ENCODE measurements at regions not wholly inside any gene's neighbourhood (a gene's known extent, or its start where the extent isn't known, plus 50 kb on each side); places are given as distances from the start of the nearest gene placed in this dataset.

- intact Hi-C loops (cut with DNase I), result no loop called here
- DNase-seq, result no peak
- no peaks in the 10 kb centered on the region for H3K4me1 ChIP-seq (ENCODE audit: control insufficient read depth, insufficient read depth, low read length)
- no peak overlapping the region for H3K27ac ChIP-seq (ENCODE audit: low read length)
- no peak for ATAC-seq
- H3K27me3 ChIP-seq (ENCODE audit: control insufficient read depth, insufficient read depth), result no peaks in the 10 kb centered on the region
- H3K9me3 ChIP-seq (ENCODE audit: control insufficient read depth, low read length), result no peaks in the 10 kb centered on the region
- no peak overlapping the region for H3K4me3 ChIP-seq (ENCODE audit: low read length)
Measured at GRCh38 chr15:31545257-31545656, 218.6 kb downstream of the KLF13 start.

DNA sequence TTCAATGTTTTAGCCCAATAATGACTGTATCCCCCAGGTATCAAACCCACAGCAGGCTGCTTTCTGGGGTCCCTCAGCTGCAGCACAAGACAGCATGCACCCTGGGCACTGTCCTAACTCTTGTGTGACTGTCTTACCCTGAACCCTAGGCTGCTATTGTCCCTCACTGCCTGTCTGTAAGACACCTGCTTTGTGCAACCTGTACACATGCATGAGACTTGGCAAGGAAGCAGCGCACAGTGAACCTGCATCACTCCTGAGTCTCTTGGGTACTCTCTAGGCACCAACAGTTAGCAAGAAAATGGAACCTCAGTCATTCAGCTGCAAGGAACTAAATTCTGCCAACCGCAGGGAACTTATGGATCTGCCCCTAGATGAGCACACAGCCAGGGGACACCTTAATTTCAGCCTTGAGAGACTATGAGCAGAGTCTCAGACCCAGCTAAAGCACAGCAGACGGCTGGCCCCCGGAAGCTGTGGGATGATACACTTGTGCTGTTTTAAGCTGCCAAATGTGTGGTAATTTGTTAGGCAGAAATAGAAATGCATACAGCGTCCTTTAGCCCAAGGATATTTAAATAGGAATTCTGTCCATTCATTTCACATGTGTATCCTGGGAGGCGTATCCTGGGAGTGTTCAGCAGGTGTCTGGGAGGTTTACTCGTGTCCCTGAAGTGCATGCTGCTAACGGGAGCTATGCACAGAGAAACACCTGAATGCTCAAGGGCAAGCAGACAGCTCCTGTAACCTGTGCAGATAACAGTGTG is 223.8 kb downstream of the KLF13 start:
- Histone ChIP-seq H3K27me3 (ENCODE audit: control insufficient read depth, insufficient read depth) (no peaks in the 10 kb centered on the region), H3K4me1 (ENCODE audit: control insufficient read depth, insufficient read depth, low read length) (peaks cover 4% of the 10 kb centered on the region), H3K27ac (ENCODE audit: low read length) (no peak overlapping the region), H3K4me3 (ENCODE audit: low read length) (no peak overlapping the region), H3K9me3 (ENCODE audit: control insufficient read depth, low read length) (no peaks in the 10 kb centered on the region)
- ATAC-seq (no peak), DNase-seq (no peak)
- intact Hi-C loops (cut with DNase I), result no loop called here
- WGBS, result 84% methylated on average over 8 of the region's 8 CpGs

- H3K9me3 ChIP-seq (ENCODE audit: control insufficient read depth, low read length), result no peaks in the 10 kb centered on the region
- no peak overlapping the region for H3K4me3 ChIP-seq (ENCODE audit: low read length)
- 84% methylated on average over 5 of the region's 5 CpGs for WGBS
- no peak overlapping the region for H3K27ac ChIP-seq (ENCODE audit: low read length)
- ATAC-seq, result no peak
- no peaks in the 10 kb centered on the region for H3K27me3 ChIP-seq (ENCODE audit: control insufficient read depth, insufficient read depth)
- DNase-seq, result no peak
- intact Hi-C loops (cut with DNase I), result no loop called here
- H3K4me1 ChIP-seq (ENCODE audit: control insufficient read depth, insufficient read depth, low read length), result peaks cover 4% of the 10 kb centered on the region
Measured at GRCh38 chr15:31551323-31551722, 224.7 kb downstream of the KLF13 start.

- H3K4me1 ChIP-seq (ENCODE audit: control insufficient read depth, insufficient read depth, low read length), result peaks cover 4% of the 10 kb centered on the region
- no peak overlapping the region for H3K4me3 ChIP-seq (ENCODE audit: low read length)
- intact Hi-C loops (cut with DNase I), result no loop called here
- ATAC-seq, result no peak
- no peak for DNase-seq
- H3K27ac ChIP-seq (ENCODE audit: low read length), result no peak overlapping the region
- WGBS, result 90% methylated on average over 13 of the region's 13 CpGs
- H3K27me3 ChIP-seq (ENCODE audit: control insufficient read depth, insufficient read depth), result no peaks in the 10 kb centered on the region
- no peaks in the 10 kb centered on the region for H3K9me3 ChIP-seq (ENCODE audit: control insufficient read depth, low read length)
Measured at GRCh38 chr15:31552482-31553099, 226.0 kb downstream of the KLF13 start.

GRCh38 chr15:31554261-31554660 is 227.6 kb downstream of the KLF13 start:
- 32% methylated on average over 8 of the region's 8 CpGs for WGBS
- no peak overlapping the region for H3K4me3 ChIP-seq (ENCODE audit: low read length)
- DNase-seq (peak; percentile 74 to 92 (median 90)), ATAC-seq (peak; percentile 85 to 89)
- H3K27ac ChIP-seq (ENCODE audit: low read length), result peak overlapping the region; percentile 42
- intact Hi-C loops (cut with DNase I), result no loop called here
- H3K27me3 ChIP-seq (ENCODE audit: control insufficient read depth, insufficient read depth), result no peaks in the 10 kb centered on the region
- no peaks in the 10 kb centered on the region for H3K9me3 ChIP-seq (ENCODE audit: control insufficient read depth, low read length)
- H3K4me1 ChIP-seq (ENCODE audit: control insufficient read depth, insufficient read depth, low read length), result peaks cover 4% of the 10 kb centered on the region

DNA sequence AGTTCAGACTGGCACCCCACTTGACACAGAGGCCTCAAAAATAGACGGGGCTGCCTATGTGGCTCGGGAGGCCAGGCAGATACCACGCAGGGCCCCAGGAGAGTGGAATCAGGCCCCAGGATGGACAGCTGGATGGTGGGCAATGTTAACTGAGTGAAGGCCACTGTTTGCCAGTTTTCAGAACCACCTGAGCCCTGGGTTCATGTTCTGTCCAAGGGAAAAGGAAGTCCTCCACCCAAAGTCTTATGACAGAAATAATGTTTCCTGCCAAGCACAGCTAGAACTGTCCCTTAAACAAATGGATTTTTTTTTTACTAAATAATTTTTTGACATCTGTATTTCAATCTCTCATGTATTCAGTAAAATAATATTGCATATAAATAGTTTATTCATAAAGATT is 228.4 kb downstream of the KLF13 start:
- Histone ChIP-seq H3K4me1 (ENCODE audit: control insufficient read depth, insufficient read depth, low read length) (peaks cover 4% of the 10 kb centered on the region), H3K4me3 (ENCODE audit: low read length) (no peak overlapping the region), H3K27ac (ENCODE audit: low read length) (peak overlapping the region; percentile 24), H3K9me3 (ENCODE audit: control insufficient read depth, low read length) (no peaks in the 10 kb centered on the region), H3K27me3 (ENCODE audit: control insufficient read depth, insufficient read depth) (no peaks in the 10 kb centered on the region)
- WGBS, result 93% methylated on average over 3 of the region's 3 CpGs
- intact Hi-C loops (cut with DNase I), result no loop called here
- ATAC-seq (no peak), DNase-seq (no peak)

- DNase-seq (no peak), ATAC-seq (no peak)
- no peaks in the 10 kb centered on the region for H3K9me3 ChIP-seq (ENCODE audit: control insufficient read depth, low read length)
- no peak overlapping the region for H3K27ac ChIP-seq (ENCODE audit: low read length)
- no peak overlapping the region for H3K4me3 ChIP-seq (ENCODE audit: low read length)
- 91% methylated on average over 9 of the region's 9 CpGs for WGBS
- no peaks in the 10 kb centered on the region for H3K27me3 ChIP-seq (ENCODE audit: control insufficient read depth, insufficient read depth)
- intact Hi-C loops (cut with DNase I), result no loop called here
- peaks cover 4% of the 10 kb centered on the region for H3K4me1 ChIP-seq (ENCODE audit: control insufficient read depth, insufficient read depth, low read length)
Measured at GRCh38 chr15:31556494-31557150, 230.0 kb downstream of the KLF13 start.

DNA sequence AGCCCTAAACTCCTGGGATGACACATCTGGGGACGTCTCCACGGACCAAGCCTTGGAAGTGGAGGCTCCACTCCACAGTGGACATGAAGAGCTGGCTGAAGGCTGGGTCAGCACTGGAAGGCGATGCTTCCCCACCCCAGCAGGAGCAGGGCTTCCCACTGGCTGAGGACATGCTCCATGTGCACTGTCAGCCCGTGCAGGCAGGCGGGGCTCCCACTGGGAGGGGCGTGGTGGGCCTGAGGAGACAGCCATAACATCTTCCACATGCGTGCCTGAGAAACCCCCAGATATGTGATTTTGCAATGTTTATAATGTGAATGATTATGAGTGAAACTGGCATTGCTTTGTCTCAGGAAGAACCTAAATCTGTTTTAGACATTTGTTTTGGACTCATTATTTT is 231.3 kb downstream of the KLF13 start:
- ATAC-seq, result no peak
- intact Hi-C loops (cut with DNase I), result no loop called here
- Histone ChIP-seq H3K9me3 (ENCODE audit: control insufficient read depth, low read length) (no peaks in the 10 kb centered on the region), H3K4me1 (ENCODE audit: control insufficient read depth, insufficient read depth, low read length) (peaks cover 4% of the 10 kb centered on the region), H3K27ac (ENCODE audit: low read length) (no peak overlapping the region), H3K27me3 (ENCODE audit: control insufficient read depth, insufficient read depth) (no peaks in the 10 kb centered on the region), H3K4me3 (ENCODE audit: low read length) (no peak overlapping the region)
- WGBS, result 82% methylated on average over 7 of the region's 7 CpGs
- no peak for DNase-seq

DNA sequence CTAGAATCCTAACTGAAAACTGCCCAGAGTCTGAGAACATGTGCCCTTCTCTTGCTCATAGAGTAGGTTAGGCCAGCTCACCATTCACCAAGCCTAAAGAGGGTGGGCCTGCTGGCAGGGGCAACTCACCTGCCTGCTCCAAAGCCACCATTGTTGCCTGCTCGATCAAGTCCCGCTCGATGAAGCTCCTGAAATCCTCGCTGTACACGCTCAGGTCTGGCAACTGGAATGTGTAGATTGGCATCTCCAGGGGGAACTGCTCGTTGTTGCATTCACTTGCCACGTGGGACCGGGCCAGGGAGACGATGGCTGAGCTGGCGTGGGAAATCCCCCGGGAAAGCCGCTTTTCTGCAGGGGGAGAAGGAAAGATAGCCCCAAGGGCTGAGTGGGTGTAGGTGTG is 232.2 kb downstream of the KLF13 start:
- intact Hi-C loops (cut with DNase I), result no loop called here
- no peak overlapping the region for H3K27ac ChIP-seq (ENCODE audit: low read length)
- H3K4me1 ChIP-seq (ENCODE audit: control insufficient read depth, insufficient read depth, low read length), result peaks cover 4% of the 10 kb centered on the region
- ATAC-seq (no peak), DNase-seq (no peak)
- no peaks in the 10 kb centered on the region for H3K9me3 ChIP-seq (ENCODE audit: control insufficient read depth, low read length)
- H3K4me3 ChIP-seq (ENCODE audit: low read length), result no peak overlapping the region
- H3K27me3 ChIP-seq (ENCODE audit: control insufficient read depth, insufficient read depth), result no peaks in the 10 kb centered on the region
- 90% methylated on average over 12 of the region's 12 CpGs for WGBS

GRCh38 chr15:31559786-31560185 is 233.2 kb downstream of the KLF13 start:
- no peak overlapping the region for H3K4me3 ChIP-seq (ENCODE audit: low read length)
- no peaks in the 10 kb centered on the region for H3K27me3 ChIP-seq (ENCODE audit: control insufficient read depth, insufficient read depth)
- H3K27ac ChIP-seq (ENCODE audit: low read length), result no peak overlapping the region
- no peak for DNase-seq
- ATAC-seq, result no peak
- no peaks in the 10 kb centered on the region for H3K4me1 ChIP-seq (ENCODE audit: control insufficient read depth, insufficient read depth, low read length)
- H3K9me3 ChIP-seq (ENCODE audit: control insufficient read depth, low read length), result no peaks in the 10 kb centered on the region
- intact Hi-C loops (cut with DNase I), result no loop called here
- 93% methylated on average over 3 of the region's 3 CpGs for WGBS

DNA sequence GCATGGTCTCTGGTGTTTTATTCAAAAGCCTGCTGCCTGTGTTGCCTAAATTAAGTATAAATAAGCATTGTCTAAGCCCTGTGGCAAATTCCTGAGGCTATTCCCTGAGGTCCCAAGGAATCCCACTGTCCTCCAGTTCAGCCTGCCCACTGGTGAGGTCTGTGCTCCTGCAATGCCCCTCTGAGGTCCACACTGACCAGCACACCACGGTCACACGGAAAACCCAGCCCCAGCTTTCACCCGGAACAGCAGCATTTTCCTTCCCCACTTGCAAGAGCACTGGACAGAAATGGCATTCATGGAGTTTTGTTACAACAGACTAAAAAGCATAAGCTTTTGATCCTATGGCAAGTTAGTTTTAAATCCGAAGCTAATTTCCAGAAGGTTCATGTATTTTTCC is 234.0 kb downstream of the KLF13 start:
- no peak for DNase-seq
- WGBS, result 83% methylated on average over 4 of the region's 4 CpGs
- intact Hi-C loops (cut with DNase I), result no loop called here
- Histone ChIP-seq H3K27me3 (ENCODE audit: control insufficient read depth, insufficient read depth) (no peaks in the 10 kb centered on the region), H3K4me1 (ENCODE audit: control insufficient read depth, insufficient read depth, low read length) (no peaks in the 10 kb centered on the region), H3K4me3 (ENCODE audit: low read length) (no peak overlapping the region), H3K27ac (ENCODE audit: low read length) (no peak overlapping the region), H3K9me3 (ENCODE audit: control insufficient read depth, low read length) (no peaks in the 10 kb centered on the region)
- no peak for ATAC-seq

Measured in right cardiac atrium (tissue), 5 donors.